Cardiac fibroblast (primary cell): ENCODE measurements at regions not wholly inside any gene's neighbourhood (a gene's known extent, or its start where the extent isn't known, plus 50 kb on each side); places are given as distances from the start of the nearest gene placed in this dataset.

Experiments used
- DNase-seq, 2 donors: peaks; one replicate each; pipeline versions ENCODE4 v3.0.0 to v3.0.0-alpha.2; 2010; ENCODE audit warnings: low read depth in 2 of 2
- H3K4me3 ChIP-seq, 2 donors: replicated peaks in 1 of 2; 1 replicate in 1 of 2; 2 replicates in 1 of 2; pipeline ENCODE4 v1.5.1; 2011; ENCODE audit warnings: low read depth in 2 of 2, low read length in 2 of 2, mild to moderate bottlenecking in 2 of 2, moderate library complexity in 1 of 2
- CTCF ChIP-seq: IDR thresholded peaks from one replicate; pipeline ENCODE4 v1.5.1; 2011; ENCODE audit warnings: low read depth, mild to moderate bottlenecking, low read length, inconsistent platforms

GRCh38 chr4:71229477-71230270 lies 109.1 kb upstream of the SLC4A4 start:
- DNase-seq, result peak; percentile 64 to 78
- peak; percentile 82 for TF ChIP-seq CTCF
- H3K4me3 ChIP-seq, result peak overlapping the region in 1 of 2 donors; percentile 2

GRCh38 chr4:71230271-71231128 lies 108.3 kb upstream of the SLC4A4 start:
- H3K4me3 ChIP-seq, result no peak overlapping the region
- DNase-seq, result no peak
- TF ChIP-seq CTCF, result no peak

GRCh38 chr4:71231129-71232055 lies 107.4 kb upstream of the SLC4A4 start:
- DNase-seq, result peak; percentile 30 to 72
- no peak for TF ChIP-seq CTCF
- no peak overlapping the region for H3K4me3 ChIP-seq

GRCh38 chr4:71232056-71232430 lies 106.8 kb upstream of the SLC4A4 start:
- no peak overlapping the region for H3K4me3 ChIP-seq
- no peak for DNase-seq
- TF ChIP-seq CTCF, result no peak

GRCh38 chr4:71232846-71233245 lies 106.0 kb upstream of the SLC4A4 start:
- H3K4me3 ChIP-seq, result no peak overlapping the region
- no peak for DNase-seq
- no peak for TF ChIP-seq CTCF
